IMR-90 (cell line): ENCODE measurements at regions not wholly inside any gene's neighbourhood (a gene's known extent, or its start where the extent isn't known, plus 50 kb on each side); places are given as distances from the start of the nearest gene placed in this dataset.
"Not testable (repeated sequence)": the region's sequence is repeated elsewhere in the genome, so short reads cannot be mapped to it uniquely, and the experiment has no call there.

Experiments
- ATAC-seq: fragments of 200-7000 bp; cut with Tn5 transposase; 2 replicates; pipeline ENCODE4 v1.9.1; 2020; ENCODE audit warnings: low read depth, mild to moderate bottlenecking, moderate library complexity
- BruUV-seq: library from RNA; stranded (reverse); fragments of 400-500 nt; replicated peaks from 2 replicates; lab custom pipeline; 2021; lab: Mats Ljungman, UMichigan
- CTCF ChIA-PET: fragments of 300-600 bp; formaldehyde crosslinking; extraction: SDS; loops from one replicate; lab custom pipeline; 2021; ENCODE audit warnings: antibody characterized with exemption; lab: Yijun Ruan, JAX
- POLR2A ChIA-PET: fragments of 300-600 bp; sonication (Branson Sonifier 250); formaldehyde crosslinking; loops from one replicate; lab custom pipeline; 2022; ENCODE audit warnings: antibody characterized with exemption; ENCODE audit not compliant: unreplicated experiment; lab: Charles Lee
- DNase-seq: peaks from one replicate; pipeline ENCODE4 v3.0.0; 2013
- H2AFZ ChIP-seq: replicated peaks from 2 replicates; pipeline ENCODE3; 2013; ENCODE audit warnings: low read length, mild to moderate bottlenecking; ENCODE audit not compliant: poor library complexity
- H2AK5ac ChIP-seq: 2 replicates; pipeline ENCODE4 v1.6.1; 2013; ENCODE audit warnings: low read depth, low read length, inconsistent platforms
- H2AK9ac ChIP-seq: replicated peaks from 2 replicates; pipeline ENCODE3; 2013; ENCODE audit warnings: mild to moderate bottlenecking, low read depth, low read length, moderate library complexity; ENCODE audit not compliant: poor library complexity
- H2BK120ac ChIP-seq: 2 replicates; pipeline ENCODE4 v1.6.1; 2013; ENCODE audit warnings: low read depth, low read length, inconsistent platforms
- H2BK15ac ChIP-seq: 3 replicates; pipeline ENCODE4 v1.6.1; 2013; ENCODE audit warnings: low read depth, low read length, inconsistent platforms
- H2BK20ac ChIP-seq: 2 replicates; pipeline ENCODE4 v1.6.1; 2013; ENCODE audit warnings: low read depth, mild to moderate bottlenecking, inconsistent platforms, low read length, moderate library complexity
- H2BK5ac ChIP-seq: 2 replicates; pipeline ENCODE4 v1.6.1; 2013; ENCODE audit warnings: mild to moderate bottlenecking, low read depth, low read length, inconsistent platforms; ENCODE audit not compliant: poor library complexity, severe bottlenecking
- H3K14ac ChIP-seq: replicated peaks from 2 replicates; pipeline ENCODE4 v1.6.1; 2013; ENCODE audit warnings: low read depth, low read length, inconsistent platforms
- H3K18ac ChIP-seq: 2 replicates; pipeline ENCODE4 v1.6.1; 2013; ENCODE audit warnings: low read depth, low read length, control low read depth
- H3K23ac ChIP-seq: 2 replicates; pipeline ENCODE4 v1.6.1; 2013; ENCODE audit warnings: low read depth, low read length, inconsistent platforms
- H3K27ac ChIP-seq: 2 replicates; pipeline ENCODE4 v1.5.1; 2013; ENCODE audit warnings: mild to moderate bottlenecking, control low read depth, low read length; ENCODE audit not compliant: insufficient read depth
- H3K27me3 ChIP-seq: 2 replicates; pipeline ENCODE4 v1.6.1; 2013; ENCODE audit warnings: low read length; ENCODE audit not compliant: control insufficient read depth, insufficient read depth
- H3K36me3 ChIP-seq: 2 replicates; pipeline ENCODE4 v1.6.1; 2013; ENCODE audit warnings: low read length, mixed read lengths; ENCODE audit not compliant: control insufficient read depth, insufficient read depth
- H3K4ac ChIP-seq: 2 replicates; pipeline ENCODE4 v1.6.1; 2013; ENCODE audit warnings: low read depth, low read length, inconsistent platforms
- H3K4me1 ChIP-seq: 2 replicates; pipeline ENCODE4 v1.6.1; 2013; ENCODE audit warnings: low read length, mixed read lengths; ENCODE audit not compliant: control insufficient read depth, insufficient read depth
- H3K4me2 ChIP-seq: 2 replicates; pipeline ENCODE4 v1.6.1; 2013; ENCODE audit warnings: low read depth, mild to moderate bottlenecking, control low read depth, low read length, moderate library complexity
- H3K4me3 ChIP-seq: 2 replicates; pipeline ENCODE4 v1.5.1; 2013; ENCODE audit warnings: low read depth, mild to moderate bottlenecking, control low read depth, low read length, moderate library complexity; ENCODE audit not compliant: insufficient read depth
- H3K56ac ChIP-seq: 2 replicates; pipeline ENCODE4 v1.6.1; 2013; ENCODE audit warnings: low read length, inconsistent platforms; ENCODE audit not compliant: insufficient read depth; ENCODE audit errors: extremely low read depth
- H3K79me1 ChIP-seq, 2 experiments: 2 replicates each; pipeline ENCODE4 v1.6.1; 2013; ENCODE audit warnings: low read length in 2 of 2, inconsistent platforms in 1 of 2, low read depth in 1 of 2
- H3K9ac ChIP-seq: 2 replicates; pipeline ENCODE4 v1.6.1; 2013; ENCODE audit warnings: low read depth, low read length, control low read depth
- H3K9me1 ChIP-seq: 2 replicates; pipeline ENCODE4 v1.6.1; 2013; ENCODE audit warnings: low read length, inconsistent platforms; ENCODE audit not compliant: insufficient read depth
- H3K9me3 ChIP-seq: 2 replicates; pipeline ENCODE4 v1.6.1; 2013; ENCODE audit warnings: low read length; ENCODE audit not compliant: control insufficient read depth, insufficient read depth
- H4K20me1 ChIP-seq: 2 replicates; pipeline ENCODE4 v1.6.1; 2013; ENCODE audit warnings: low read length, inconsistent platforms; ENCODE audit not compliant: insufficient read depth
- H4K5ac ChIP-seq: 2 replicates; pipeline ENCODE4 v1.6.1; 2013; ENCODE audit warnings: mild to moderate bottlenecking, low read depth, low read length, control low read depth
- H4K8ac ChIP-seq, 2 experiments: 2 replicates each; pipeline ENCODE4 v1.6.1; 2013; ENCODE audit warnings: low read depth in 2 of 2, low read length in 2 of 2, control low read depth in 1 of 2, inconsistent platforms in 1 of 2
- H4K91ac ChIP-seq: 2 replicates; pipeline ENCODE4 v1.6.1; 2013; ENCODE audit warnings: low read depth, low read length, inconsistent platforms; ENCODE audit not compliant: insufficient read depth
- MAFK ChIP-seq: IDR thresholded peaks from 2 replicates; pipeline ENCODE4 v1.6.1; 2012; ENCODE audit warnings: low read depth, low read length, improper control_type of control experiment
- WGBS, 2 experiments: methylation state at CpG; one replicate each; pipeline versions ENCODE4 v1.1.5 to v1.1.7; 2013; ENCODE audit warnings: missing lambda C conversion rate in 2 of 2; ENCODE audit not compliant: insufficient read length in 1 of 2; ENCODE audit errors: extremely low coverage in 2 of 2; 5-methylcytosine and 5-hydroxymethylcytosine counted together
- dilution Hi-C: fragments of 300-500 bp; cut with HindIII; formaldehyde crosslinking; loops from one replicate; pipeline ENCODE4 v1.14.3; 2018; ENCODE audit warnings: low sequenced_read_pairs; ENCODE audit not compliant: unreplicated experiment
- in situ Hi-C: fragments of 300-500 bp; cut with MboI; formaldehyde crosslinking; loops from 3 replicates; pipeline ENCODE4 v1.14.3; 2019; ENCODE audit warnings: low sequenced_read_pairs, inconsistent platforms, mixed read lengths
- intact Hi-C: fragments of 100-400 bp; cut with micrococcal nuclease; formaldehyde crosslinking; loops from 2 replicates; pipeline ENCODE4 v1.10.0; 2022

DNA sequence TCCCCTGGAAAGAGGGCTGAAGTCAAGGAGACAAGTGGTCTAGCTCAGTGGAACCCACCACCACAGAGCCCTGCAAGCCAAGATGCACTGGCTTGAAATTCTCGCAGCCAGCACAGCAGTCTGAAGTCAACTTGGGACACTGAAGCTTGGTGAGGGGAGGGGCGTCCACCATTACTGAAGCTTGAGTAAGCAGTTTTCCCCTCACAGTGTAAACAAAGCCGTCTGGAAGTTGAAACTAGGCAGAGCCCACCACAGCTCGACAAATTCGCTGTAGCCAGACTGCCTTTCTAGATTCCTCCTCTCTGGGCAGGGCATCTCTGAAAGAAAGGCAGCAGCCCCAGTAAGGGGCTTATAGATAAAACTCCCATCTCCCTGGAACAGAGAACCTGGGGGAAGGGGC, 87.3 kb upstream of the KITLG start:
- in situ Hi-C loops, POLR2A ChIA-PET, H3K36me3 ChIP-seq, H3K9ac ChIP-seq, H3K4me3 ChIP-seq, H3K9me3 ChIP-seq, H3K9me1 ChIP-seq, H4K20me1 ChIP-seq, H2AK9ac ChIP-seq, H3K27ac ChIP-seq, H2BK5ac ChIP-seq, H2AK5ac ChIP-seq, dilution Hi-C loops, H2BK15ac ChIP-seq, BruUV-seq, CTCF ChIA-PET, H3K79me1 ChIP-seq, H3K27me3 ChIP-seq, intact Hi-C loops, H3K4me1 ChIP-seq, H3K56ac ChIP-seq: not testable (repeated sequence)
- H3K4me2 ChIP-seq = peak overlapping the region; percentile 1; the same call in 1 of the 2 replicates
- H2BK120ac ChIP-seq = peak overlapping the region; percentile 78; the same call in 1 of the 2 replicates
- peak; percentile 53 for ATAC-seq
- 0 out of 2 replicates have a peak overlapping the region, but pooled peaks have one; percentile 2 for H4K91ac ChIP-seq
- peak overlapping the region; percentile 56; the same call in 1 of the 2 replicates for H3K23ac ChIP-seq
- no CpG with 5 or more reads among the region's 5 CpGs for WGBS, 2 experiments
- peak overlapping the region; percentile 44 for H4K5ac ChIP-seq
- H4K8ac ChIP-seq = peak overlapping the region in 1 of 2 experiments; percentile 54; a peak in 1 of 4 replicates
- peak overlapping the region; percentile 76 for H3K14ac ChIP-seq
- 0 out of 2 replicates have a peak, but pooled peaks have one; percentile 18 for TF ChIP-seq MAFK
- H2BK20ac ChIP-seq = peak overlapping the region; percentile 49; the same call in 1 of the 2 replicates
- H3K4ac ChIP-seq = peak overlapping the region; percentile 81; the same call in 1 of the 2 replicates
- H3K18ac ChIP-seq = peak overlapping the region; percentile 38; the same call in 1 of the 2 replicates
- DNase-seq = peak; percentile 55
- H2AFZ ChIP-seq = peak overlapping the region; percentile 61
